AG04449 (cell line): ENCODE measurements at regions not wholly inside any gene's neighbourhood (a gene's known extent, or its start where the extent isn't known, plus 50 kb on each side); places are given as distances from the start of the nearest gene placed in this dataset.
A peak's percentile ranks its signal among the peaks of the same experiment; 100 is the strongest.
"Not testable (repeated sequence)": the region's sequence is repeated elsewhere in the genome, so short reads cannot be mapped to it uniquely, and the experiment has no call there.

Experiments used
- CTCF ChIA-PET: fragments of 350-600 bp; formaldehyde crosslinking; extraction: SDS; loops from one replicate; lab custom pipeline; 2021; ENCODE audit warnings: antibody characterized with exemption; lab: Yijun Ruan, JAX
- POLR2A ChIA-PET: fragments of 400-600, 350-600 bp; formaldehyde crosslinking; extraction: SDS; loops from one replicate; lab custom pipeline; 2020; ENCODE audit warnings: antibody characterized with exemption, inconsistent platforms; lab: Yijun Ruan, JAX
- DNase-seq: peaks from one replicate; pipeline ENCODE4 v3.0.0-alpha.2; 2010; ENCODE audit warnings: low read depth, low spot score
- H3K4me3 ChIP-seq: 2 replicates; pipeline ENCODE4 v1.5.1; 2011; ENCODE audit warnings: low read depth, mild to moderate bottlenecking, control low read depth, low read length
- CTCF ChIP-seq: IDR thresholded peaks from one replicate; pipeline ENCODE4 v1.5.1; 2011; ENCODE audit warnings: mild to moderate bottlenecking, moderate library complexity, low read length, control low read depth, inconsistent platforms; ENCODE audit not compliant: insufficient read depth; ENCODE audit errors: missing control alignments

DNA sequence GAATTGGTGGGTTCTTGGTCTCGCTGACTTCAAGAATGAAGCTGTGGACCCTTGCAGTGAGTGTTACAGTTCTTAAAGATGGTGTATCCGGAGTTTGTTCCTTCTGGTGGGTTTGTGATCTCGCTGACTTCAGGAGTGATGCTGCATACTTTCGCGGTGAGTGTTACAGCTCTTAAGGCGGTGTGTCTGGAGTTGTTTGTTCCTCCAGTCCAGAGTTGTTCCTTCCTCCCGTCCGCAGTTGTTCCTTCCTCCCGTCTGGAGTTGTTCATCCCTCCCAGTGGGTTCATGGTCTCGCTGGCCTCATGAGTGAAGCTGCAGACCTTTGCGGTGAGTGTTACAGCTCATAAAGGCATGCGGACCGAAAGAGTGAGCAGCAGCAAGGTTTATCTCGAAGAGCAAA lies 159.6 kb upstream of the ADAMTSL1 start:
- TF ChIP-seq CTCF = no peak
- no peak overlapping the region for H3K4me3 ChIP-seq
- ChIA-PET POLR2A (interaction anchor here (0.6 kb wide), 1 partner anchor 24 kb away, joined by 3 read pairs; no protein-coding TSS in a partner anchor), CTCF (interaction anchor here (1.1 kb wide), 1 partner anchor 129 kb away, joined by 3 read pairs; no protein-coding TSS in a partner anchor)
- no peak for DNase-seq

- ChIA-PET POLR2A (no interaction called here), CTCF (no interaction called here)
- no peak overlapping the region for H3K4me3 ChIP-seq
- DNase-seq = no peak
- no peak for TF ChIP-seq CTCF
Observed at GRCh38 chr9:18317896-18318295, 156.1 kb upstream of the ADAMTSL1 start.

DNA sequence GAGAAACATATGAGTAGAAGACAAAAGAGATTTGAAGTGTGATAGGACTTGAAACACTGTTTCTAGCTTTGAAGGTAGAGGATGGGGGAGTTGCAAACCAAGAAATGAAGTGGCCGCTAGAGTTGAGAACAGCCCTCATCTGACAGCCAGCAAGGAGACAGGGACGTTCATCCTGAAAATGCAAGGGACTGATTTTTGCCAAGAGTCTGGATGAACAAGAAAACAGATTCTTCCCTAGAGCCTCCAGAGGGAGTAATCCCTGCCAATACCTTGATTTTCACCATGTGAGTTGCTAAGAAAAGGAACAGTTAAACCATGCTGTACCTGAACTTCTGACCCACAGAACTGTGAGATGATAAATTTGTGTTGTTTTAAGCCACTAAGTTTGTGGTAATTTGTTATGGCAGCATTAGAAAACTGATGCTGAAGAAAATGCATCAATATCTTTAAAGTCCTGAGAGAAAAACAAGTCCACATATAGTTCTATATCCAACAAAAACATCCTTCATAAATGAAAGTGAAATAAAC lies 154.0 kb upstream of the ADAMTSL1 start:
- no peak overlapping the region for H3K4me3 ChIP-seq
- TF ChIP-seq CTCF = peak; percentile 19
- ChIA-PET POLR2A (no interaction called here), CTCF (interaction anchor here (2.5 kb wide), 1 partner anchor 122 kb away, joined by 12 read pairs; no protein-coding TSS in a partner anchor)
- DNase-seq = no peak

DNA sequence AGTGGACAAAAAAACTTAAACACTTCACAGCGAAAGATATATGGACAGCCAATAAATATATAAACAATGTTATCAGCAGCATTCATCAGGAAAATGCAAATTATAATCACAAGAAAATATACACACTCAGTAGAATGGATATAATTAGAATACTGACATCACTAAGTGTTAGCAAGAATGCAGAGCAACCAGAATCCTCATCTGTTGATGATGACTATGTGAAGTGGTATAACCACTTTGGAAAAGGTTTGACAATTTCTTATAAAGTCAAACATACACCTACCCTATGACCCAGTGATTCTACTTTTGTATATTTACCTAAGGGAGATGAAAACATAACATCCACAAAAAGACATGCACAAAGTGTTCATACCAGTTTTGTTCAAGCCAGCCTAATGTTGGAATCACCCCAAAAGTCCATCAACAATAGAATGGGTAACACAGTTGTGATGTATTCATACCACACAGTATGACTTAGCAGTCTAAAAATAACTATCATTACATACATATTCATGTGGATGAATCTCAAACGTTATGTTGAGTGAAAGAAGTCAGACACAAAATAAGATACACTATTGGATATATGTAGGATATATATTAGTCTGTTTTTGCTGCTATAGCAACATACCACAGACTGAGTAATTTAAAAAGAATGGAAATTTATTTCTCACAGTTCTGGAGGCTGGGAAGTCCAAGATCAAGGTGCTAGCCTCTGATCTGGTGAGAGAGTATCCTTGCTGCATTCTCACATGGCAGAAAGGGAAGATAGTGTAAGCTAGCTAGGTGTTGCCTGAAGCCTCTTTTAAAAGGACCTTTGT lies 148.8 kb upstream of the ADAMTSL1 start:
- no peak for DNase-seq
- TF ChIP-seq CTCF = no peak
- ChIA-PET POLR2A (no interaction called here), CTCF (interaction anchor here (2.4 kb wide), 1 partner anchor 70 kb away, joined by 5 read pairs; no protein-coding TSS in a partner anchor)
- H3K4me3 ChIP-seq = no peak overlapping the region

DNA sequence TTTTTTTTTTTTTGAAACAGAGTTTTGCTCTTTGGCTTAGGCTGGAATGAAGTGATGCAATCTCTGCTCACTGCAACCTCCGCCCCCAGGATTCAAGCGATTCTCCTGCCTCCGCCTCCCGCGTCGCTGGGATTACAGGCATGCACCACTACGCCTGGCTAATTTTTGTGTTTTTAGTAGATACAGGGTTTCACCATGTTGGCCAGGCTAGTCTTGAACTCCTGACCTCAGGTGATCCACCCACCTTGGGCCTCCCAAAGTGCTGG lies 148.3 kb upstream of the ADAMTSL1 start:
- CTCF ChIA-PET = interaction anchor here (2.4 kb wide), 1 partner anchor 71 kb away, joined by 5 read pairs; no protein-coding TSS in a partner anchor
- H3K4me3 ChIP-seq, DNase-seq, POLR2A ChIA-PET: not testable (repeated sequence)

GRCh38 chr9:18327121-18327520 lies 146.8 kb upstream of the ADAMTSL1 start:
- TF ChIP-seq CTCF = no peak

More at GRCh38 chr9:18327121-18327520, 146.8 kb upstream of the ADAMTSL1 start:
- POLR2A ChIA-PET = no interaction called here
- CTCF ChIA-PET = interaction anchor here (0.9 to 2.4 kb wide), 3 partner anchors 8 to 72 kb away, joined by 3 to 5 read pairs (median 5); no protein-coding TSS in a partner anchor
- no peak for DNase-seq
- H3K4me3 ChIP-seq = no peak overlapping the region
